Epidermal melanocyte (primary cell): ENCODE measurements at regions not wholly inside any gene's neighbourhood (a gene's known extent, or its start where the extent isn't known, plus 50 kb on each side); places are given as distances from the start of the nearest gene placed in this dataset.
"Not testable (repeated sequence)": the region's sequence is repeated elsewhere in the genome, so short reads cannot be mapped to it uniquely, and the experiment has no call there.

Experiments used
- DNase-seq: peaks from one replicate; pipeline ENCODE4 v3.0.0; 2011; ENCODE audit warnings: low spot score; ENCODE audit not compliant: insufficient read length

DNA sequence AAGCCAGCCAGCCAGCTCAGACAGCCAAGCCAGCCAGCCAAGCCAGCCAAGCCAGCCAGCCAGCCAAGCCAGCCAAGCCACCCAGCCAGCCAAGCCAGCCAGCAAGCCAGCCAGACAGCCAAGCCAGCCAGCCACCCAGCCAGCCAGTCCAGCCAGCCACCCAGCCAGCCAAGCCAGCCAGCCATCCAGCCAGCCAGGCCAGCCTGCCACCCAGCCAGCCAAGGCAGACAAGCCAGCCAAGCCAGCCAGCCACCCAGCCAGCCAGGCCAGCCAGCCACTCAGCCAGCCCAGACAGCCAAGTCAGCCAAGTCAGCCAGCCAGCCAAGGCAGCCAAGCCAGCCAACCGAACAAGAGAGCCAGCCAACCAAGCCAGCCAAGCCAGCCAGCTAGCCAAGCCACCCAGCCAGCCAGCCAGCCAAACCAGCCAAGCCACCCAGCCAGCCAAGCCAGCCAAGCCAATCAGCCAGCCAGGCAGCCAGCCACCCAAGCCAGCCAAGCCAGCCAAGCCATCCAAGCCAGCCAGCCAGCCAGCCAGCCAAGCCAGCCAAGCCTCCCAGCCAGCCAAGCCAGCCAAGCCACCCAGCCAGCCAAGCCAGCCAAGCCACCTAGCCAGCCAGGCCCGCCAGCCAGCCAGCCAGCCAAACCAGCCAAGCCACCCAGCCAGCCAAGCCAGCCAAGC, 319.3 kb upstream of the PLGLB2 start:
- DNase-seq = not testable (repeated sequence)

DNA sequence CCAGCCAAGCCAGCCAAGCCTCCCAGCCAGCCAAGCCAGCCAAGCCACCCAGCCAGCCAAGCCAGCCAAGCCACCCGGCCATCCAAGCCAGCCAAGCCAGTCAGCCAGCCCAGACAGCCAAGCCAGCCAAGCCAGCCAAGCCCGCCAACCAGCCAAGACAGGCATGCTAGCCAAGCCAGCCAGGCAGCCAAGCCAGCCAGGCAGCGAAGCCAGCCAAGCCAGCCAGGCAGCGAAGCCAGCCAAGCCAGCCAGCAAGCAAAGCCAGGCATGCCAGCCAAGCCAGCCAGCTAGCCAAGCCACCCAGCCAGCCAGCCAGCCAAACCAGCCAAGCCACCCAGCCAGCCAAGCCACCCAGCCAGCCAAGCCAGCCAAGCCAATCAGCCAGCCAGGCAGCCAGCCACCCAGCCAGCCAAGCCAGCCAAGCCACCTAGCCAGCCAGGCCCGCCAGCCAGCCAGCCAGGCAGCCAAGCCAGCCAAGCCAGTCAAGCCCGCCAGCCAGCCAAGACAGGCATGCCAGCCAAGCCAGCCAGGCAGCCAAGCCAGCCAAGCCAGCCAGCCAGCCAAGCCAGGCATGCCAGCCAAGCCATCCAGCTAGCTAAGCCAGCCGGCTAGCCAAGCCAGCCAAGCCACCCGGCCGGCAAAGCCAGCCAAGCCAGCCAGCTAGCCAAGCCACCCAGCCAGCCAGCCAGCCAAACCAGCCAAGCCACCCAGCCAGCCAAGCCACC, 318.5 kb upstream of the PLGLB2 start:
- not testable (repeated sequence) for DNase-seq

DNA sequence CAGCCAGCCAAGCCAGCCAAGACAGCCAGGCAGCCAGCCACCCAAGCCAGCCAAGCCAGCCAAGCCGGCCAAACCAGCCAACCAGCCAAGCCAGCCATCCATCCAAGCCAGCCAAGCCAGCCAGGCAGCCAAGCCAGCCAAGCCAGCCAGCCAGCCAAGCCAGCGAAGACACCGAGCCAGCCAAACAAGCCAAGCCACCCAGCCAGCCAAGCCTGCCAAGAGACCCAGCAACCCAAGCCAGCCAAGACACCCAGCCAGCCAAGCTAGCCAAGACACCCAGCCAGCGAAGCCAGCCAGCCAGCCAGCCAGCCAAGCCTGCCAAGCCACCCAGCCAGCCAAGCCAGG, 318.0 kb upstream of the PLGLB2 start:
- DNase-seq = not testable (repeated sequence)

DNA sequence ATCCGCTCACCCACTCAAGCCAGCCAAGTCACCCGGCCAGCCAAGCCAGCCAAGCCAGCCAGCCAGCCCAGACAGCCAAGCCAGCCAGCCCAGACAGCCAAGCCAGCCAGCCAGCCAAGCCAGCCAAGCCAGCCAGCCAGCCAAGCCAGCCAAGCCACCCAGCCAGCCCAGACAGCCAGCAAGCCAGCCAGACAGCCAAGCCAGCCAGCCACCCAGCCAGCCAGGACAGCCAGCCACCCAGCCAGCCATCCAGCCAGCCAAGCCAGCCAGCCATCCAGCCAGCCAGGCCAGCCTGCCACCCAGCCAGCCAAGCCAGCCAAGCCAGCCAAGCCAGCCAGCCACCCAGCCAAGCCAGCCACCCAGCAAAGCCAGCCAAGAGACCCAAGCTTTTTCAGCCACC, 316.8 kb upstream of the PLGLB2 start:
- not testable (repeated sequence) for DNase-seq

DNA sequence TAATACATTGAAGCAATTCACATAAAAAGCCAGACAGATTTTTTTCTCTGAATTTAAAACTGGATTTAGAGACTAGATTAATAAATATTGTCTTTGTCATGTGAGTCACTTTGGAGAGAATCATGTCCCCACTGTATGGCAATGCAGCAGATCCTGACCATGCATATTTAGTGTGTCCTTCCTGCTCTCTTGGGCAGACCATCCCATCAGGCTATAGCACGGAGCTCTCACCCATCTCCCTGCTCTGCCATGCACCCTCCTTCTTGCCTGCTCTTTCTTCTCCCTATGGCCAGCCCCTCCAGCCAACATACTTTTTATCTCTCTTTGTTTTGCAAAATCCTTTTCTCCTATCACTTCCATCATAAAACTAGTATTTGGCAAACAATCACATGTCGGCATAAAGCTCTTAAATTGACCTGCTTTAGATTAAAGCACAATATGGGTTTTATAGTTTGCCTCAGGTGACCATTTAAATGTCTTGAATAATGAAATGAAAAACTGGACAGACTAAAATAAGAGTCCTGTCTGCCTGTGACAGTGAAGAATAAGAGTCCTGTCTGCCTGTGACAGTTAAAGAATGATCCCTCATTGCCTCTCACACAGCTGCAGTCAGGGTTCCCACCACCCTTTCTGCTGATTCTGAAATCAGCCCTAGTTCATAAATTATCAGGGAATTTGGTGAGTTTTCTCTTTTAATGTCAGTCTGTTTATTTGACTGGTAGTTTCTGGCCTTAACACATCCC, 315.0 kb upstream of the PLGLB2 start:
- DNase-seq = not testable (repeated sequence)

DNA sequence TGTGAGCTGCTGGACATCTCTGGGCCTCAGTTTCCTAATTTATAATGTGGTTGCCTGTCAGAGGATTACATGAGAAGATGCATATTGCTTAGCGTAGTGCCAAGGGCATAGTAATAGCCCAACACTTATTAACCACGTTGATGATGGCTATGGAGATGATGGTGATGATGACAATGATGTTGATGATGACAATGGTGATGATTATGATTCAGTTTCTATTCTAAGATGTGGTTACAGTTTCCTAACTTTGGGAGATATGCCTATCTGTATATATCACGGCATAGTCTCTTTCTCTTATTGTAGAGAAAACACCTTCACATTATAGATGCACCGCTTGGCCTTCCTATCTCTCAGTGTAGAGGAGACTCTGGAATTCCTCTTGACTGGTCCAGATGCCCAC, 311.9 kb upstream of the PLGLB2 start:
- DNase-seq = not testable (repeated sequence)

DNA sequence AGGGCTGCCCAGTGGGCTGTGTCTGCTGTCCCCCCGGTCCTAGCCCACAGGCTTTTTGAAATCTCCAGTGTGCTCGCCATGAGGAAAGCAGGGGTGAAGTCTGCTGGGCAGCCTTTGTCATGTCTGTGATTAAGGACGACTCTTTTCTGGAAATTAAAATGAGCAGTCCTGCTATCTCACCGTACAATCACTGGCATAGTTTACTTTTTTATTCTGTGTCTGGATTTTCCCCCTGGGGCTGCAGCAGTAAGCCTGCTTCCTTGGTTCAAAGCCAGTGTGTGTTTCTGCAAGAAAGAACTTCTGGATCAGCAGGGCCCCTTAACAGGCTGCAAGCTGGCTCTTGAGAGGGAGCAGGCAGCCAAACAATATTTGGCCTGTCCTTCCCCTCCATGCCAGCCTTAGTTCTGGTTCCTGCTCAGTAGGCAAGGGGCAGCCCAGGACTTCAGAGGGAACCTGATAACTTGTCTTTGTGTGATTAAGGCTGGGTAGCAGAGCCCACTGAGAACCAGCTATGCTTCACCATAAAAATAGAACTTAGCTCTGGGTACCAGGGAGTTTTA, 310.1 kb upstream of the PLGLB2 start:
- not testable (repeated sequence) for DNase-seq

DNA sequence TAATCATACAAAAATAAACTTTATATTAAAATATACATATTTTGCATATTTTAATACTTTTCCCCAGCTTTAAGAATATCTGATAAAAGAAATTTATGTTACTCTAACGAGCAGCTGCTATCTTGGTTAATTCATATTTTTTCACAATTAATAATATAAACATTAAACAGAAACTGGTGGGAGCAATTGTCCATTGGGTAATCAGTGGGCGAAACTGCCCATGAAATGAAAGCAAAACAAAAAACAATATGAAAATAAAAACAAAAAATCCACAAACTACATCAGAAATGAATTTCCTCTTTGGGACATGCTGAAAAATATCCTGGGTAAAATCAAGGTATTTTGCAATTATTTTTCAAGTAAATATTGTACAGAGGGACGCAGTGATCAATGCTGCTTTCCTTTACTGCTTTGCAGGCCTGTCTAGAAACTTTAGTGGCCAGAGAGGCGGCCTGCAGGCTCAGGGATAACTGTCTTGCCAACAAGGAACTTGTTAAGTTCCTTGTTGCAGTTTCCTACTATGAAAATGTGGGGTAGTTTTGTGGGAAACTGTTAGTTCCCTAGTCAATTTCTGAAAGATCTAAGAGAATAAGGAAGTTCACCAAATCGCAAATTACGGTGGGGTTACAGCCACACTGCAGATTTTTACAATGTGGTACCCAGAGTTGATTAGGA, 309.0 kb upstream of the PLGLB2 start:
- DNase-seq = not testable (repeated sequence)

DNA sequence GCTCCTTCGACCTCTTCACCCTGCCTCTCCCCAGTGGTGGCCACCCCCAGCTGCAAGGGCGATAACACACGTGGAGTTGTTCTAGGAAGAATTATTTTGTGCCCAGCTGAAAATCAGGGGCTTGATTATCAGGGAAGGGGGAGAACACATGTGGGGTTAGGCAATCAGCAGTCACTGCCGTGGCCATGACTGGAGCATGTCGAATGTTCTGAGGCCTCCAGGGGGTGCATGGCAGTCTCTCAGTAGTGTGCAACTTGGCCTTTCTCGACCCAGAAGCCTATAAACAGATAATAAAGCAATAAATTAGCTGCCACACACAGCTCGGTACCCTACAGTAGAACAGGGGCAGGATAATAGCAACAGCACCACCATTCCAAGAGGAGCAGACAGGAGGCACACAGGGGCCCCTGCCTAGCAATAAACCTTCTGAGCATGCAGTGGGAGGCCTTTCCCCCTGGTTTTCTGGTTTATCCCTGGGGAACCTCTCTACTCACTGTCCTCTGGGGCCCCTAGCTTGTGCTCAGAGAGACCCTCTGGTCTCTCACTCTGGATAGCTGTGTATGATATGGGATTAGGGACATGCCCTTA, 308.2 kb upstream of the PLGLB2 start:
- not testable (repeated sequence) for DNase-seq

DNA sequence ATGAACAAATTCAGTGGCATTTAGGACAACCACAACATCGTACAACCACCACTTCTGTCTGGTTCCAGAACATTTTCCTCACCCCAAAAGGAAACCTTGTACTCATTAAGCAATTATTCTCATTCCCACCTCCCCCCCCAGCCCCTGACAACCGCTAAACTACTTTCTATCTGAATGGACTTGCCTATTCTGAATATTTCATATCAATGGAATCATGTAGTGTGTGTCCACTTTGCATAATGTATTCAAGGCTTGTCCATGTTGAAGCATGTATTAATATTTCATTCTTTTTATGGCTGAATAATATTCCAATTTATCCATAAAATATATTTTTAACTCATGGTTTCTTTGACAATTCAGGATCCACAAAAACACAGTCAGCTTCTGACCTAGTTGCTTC, 307.2 kb upstream of the PLGLB2 start:
- not testable (repeated sequence) for DNase-seq

DNA sequence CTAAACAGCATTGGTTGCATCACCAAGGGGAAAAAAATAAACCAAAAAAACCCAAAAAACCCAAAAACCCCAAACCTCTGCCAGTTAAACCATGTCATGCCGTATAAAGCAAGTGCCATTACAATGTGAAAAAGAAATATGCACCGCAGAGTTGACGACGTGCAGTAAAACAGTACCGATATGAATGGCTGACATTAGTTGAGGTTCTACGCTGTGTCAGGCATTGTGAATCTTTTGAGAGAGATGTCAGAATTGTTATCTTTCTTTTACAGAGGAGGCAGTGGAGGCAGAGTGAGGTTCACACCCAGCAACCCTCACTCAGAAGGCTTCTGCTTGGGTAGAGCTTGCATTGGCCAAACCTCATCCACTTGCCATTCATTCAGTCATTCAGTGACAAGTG, 306.5 kb upstream of the PLGLB2 start:
- not testable (repeated sequence) for DNase-seq

DNA sequence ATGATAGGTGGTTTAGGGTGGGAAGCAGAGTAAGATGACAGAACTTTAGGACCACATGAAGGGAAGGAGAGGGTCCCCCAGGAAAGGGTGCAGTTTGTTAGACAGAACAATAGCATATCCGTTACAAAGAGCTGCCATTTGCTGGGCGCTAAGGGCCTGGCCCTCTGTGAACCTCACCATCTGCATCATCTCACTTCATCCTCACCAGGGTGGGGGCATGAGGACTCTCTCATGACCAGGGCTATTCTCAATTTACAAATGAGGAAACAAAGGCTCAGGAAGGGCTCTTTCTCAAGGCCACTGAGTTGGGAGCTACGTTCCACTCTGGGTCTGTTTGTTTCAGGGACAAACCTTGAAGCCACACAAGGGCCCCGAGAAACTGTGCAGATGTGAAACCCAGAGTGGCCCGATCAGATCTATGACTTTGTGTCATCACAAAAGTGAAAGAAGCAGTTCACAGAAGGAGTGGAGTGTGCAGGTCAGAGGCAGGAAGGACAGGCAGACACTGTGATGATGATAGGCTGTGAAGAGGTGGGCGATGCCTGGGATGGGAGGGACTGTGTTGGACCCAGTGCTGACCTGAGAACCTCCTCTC, 304.8 kb upstream of the PLGLB2 start:
- DNase-seq = not testable (repeated sequence)

DNA sequence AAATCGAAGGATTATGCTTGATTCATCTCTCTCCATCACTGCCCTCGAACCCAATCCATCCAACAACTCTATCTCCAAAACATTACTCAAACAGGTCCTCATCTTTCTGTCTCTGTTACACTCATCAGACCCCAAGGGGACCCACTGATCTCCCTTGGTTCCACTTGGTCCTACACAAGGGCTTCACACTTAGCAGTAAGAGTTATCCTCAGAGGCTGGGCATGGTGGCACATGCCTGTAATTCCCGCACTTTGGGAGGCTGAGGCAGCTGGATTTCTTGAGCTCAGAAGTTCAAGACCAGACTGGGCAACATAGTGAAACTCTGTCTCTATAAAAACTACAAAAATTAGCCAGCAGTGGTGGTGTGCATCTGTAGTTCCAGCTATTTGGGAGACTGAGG, 302.9 kb upstream of the PLGLB2 start:
- DNase-seq = not testable (repeated sequence)

DNA sequence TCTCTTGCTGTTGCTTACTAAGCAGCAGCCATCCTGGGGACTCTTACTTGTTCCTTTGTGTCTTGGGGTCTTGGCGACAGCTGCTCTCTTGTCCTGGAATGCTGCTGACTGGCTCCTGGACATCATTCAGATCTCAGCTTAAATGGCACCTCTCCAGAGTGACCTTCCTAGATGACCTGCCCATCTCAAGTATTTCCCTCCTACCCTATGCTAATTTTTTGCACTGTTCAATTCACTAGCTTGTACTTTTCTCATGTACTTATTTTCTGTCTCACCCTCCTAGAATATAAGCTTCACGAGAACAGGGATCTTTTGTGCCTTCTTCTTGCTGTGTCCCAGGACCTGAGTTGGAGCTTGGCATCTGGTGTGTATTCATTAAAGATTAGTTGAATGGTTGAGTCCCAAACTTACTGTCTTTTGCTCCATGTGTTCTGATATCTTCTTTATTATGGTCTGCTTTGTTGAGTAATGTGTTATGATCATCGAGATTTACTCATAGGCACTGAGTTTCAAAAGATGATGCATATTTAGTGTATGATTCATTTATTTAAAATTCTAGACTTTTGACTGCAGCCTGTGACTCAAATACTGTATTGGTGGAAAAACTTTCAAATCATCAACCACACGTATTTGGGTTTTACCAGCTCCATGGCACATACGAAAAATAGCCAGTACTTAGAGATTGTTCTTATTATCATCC, 302.1 kb upstream of the PLGLB2 start:
- not testable (repeated sequence) for DNase-seq

DNA sequence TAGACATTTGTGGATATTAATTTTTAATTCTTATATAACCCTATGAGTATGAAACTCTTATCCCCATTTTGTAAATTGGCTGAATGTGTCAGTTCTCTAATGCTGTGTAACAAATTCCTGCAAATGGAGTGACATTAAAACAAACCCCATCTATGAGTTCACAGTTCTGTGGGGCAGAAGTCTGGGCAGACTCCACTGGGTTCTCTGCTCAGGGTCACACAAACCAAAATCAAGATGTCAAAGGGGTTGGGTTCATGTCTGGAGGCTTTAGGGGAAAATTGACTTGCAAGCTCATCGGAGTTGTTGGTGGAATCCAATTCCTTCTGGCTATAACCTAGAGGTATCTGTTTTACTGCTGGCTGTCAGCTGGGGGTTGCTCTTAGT, 301.6 kb upstream of the PLGLB2 start:
- DNase-seq = not testable (repeated sequence)

DNA sequence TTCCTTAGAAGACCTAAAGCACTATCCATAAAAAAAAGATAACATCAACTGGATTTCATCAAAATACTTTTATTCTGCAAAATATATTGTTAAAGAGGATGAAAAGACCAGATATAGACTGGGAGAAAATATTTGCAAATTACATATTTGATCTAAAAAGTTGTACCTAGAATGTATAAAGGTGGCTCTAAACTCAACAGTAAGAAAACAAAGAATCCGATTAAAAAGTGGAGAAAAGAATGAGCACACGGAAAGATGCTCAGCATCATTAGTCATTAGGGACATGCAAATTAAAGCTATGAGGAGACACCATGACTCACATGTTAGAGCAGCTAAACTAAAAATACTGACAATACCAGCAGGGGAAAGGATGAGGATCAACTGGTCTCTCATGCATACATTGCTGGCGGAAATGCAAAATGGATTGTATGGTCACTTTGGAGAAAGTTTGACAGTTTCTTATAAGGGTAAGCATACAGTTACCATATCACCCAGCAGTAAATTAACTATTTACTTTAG, 298.4 kb upstream of the PLGLB2 start:
- not testable (repeated sequence) for DNase-seq

DNA sequence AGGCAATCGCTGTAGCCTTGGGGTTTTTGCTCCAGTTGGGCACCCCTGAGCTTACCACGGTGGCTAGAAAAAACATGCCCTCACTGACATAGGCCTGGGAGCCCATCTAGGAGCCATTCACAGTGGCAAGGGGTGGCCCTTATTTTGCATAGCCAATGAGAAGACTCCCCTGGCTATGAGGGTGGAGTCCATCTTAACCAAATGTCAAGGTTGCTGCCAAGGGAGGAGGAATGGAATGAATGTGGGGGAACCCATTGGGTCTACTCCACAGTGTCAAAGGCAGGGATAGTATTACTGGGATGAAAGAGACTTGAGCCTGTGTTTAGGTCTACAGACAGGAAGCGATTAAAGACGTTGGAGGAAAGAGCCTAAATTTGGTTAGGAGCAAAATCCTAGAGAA, 295.7 kb upstream of the PLGLB2 start:
- DNase-seq = not testable (repeated sequence)

DNA sequence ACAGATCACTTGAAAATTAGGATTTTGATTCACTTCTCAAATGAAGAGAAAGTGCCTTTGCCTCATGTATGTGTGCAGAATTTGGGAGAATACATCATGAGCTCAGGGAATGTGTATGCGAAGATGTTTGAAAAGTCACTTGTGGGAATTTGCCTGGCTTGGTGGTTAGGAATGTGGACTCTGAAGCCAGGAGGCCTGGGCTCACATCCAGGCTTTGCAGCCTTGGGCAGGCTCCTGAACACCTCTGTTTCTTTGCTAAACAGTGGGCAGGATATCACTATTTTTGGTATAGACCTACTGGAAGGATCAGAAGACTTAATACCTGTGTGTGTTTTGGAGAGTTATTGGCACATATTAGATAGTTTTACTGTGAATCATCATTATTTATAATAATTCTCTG, 295.0 kb upstream of the PLGLB2 start:
- not testable (repeated sequence) for DNase-seq

DNA sequence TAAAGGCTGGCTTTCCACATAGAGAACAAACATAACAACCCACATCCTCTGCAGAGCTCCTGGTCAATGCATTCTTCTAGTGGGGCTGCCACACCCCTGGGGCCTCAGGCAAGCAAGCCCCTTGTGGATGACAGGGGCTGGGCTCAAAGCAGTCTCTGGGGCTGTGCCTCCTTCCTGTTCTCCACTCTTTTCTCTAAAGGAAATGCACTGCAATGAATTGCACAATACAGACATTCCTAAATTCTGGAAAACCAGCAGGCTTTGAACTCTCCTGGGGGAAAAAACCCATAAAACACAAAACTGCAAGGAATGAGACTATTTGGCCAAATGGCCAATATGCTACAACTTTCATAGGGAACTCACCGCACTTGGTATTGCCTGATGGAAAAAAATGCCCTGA, 293.9 kb upstream of the PLGLB2 start:
- DNase-seq = not testable (repeated sequence)

DNA sequence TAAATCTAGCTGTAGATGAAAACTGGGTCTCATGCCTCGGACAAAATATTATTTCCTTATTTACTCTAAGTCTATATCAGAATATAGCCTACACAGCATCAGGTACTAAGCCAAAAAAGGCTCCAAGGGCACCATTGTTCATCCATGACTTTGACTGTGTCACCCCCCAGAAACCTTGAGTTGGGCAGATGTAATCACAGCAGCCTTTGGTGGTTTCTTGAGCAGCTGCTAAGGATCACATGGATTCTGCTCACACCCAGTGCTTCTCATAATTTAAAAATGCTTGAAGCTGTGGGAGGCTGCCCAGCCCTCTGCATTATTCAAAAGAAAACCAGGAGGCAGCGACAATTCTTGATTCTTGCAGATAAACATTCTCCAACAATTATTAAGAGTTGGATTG, 293.5 kb upstream of the PLGLB2 start:
- not testable (repeated sequence) for DNase-seq
